Heart left ventricle (tissue), 16 donors: ENCODE measurements at regions not wholly inside any gene's neighbourhood (a gene's known extent, or its start where the extent isn't known, plus 50 kb on each side); places are given as distances from the start of the nearest gene placed in this dataset.

ENCODE experiments used
- ATAC-seq, 4 donors: fragments of 200-7000 bp; cut with Tn5 transposase; one replicate each; pipeline ENCODE4 v1.9.1; 2020 to 2022; ENCODE audit warnings: moderate library complexity in 4 of 4, mild to moderate bottlenecking in 3 of 4, moderate number of reproducible peaks in 1 of 4
- DNase-seq, 5 donors: peaks; one replicate each; pipeline ENCODE4 v3.0.0-alpha.2; 2020
- H3K27ac ChIP-seq, 12 donors: fragments of 200-600 bp; sonication (generic) in 4 of 12; one replicate each; pipeline versions ENCODE4 v1.5.0 to v1.8.0; 2016 to 2022; ENCODE audit warnings: mild to moderate bottlenecking in 2 of 12
- H3K27me3 ChIP-seq, 9 donors: fragments of 200-600 bp; sonication (generic) in 2 of 9; one replicate each; pipeline versions ENCODE4 v1.5.1 to v1.8.0; 2016 to 2022; ENCODE audit warnings: mild to moderate bottlenecking in 3 of 9
- H3K36me3 ChIP-seq, 9 donors: fragments of 200-600 bp; sonication (generic) in 2 of 9; one replicate each; pipeline versions ENCODE4 v1.5.0 to v1.8.0; 2018 to 2022; ENCODE audit warnings: mild to moderate bottlenecking in 2 of 9
- H3K4me1 ChIP-seq, 12 donors: fragments of 200-600 bp; sonication (generic) in 4 of 12; one replicate each; pipeline versions ENCODE4 v1.5.0 to v1.8.0; 2016 to 2022; ENCODE audit warnings: mild to moderate bottlenecking in 3 of 12
- H3K4me3 ChIP-seq, 12 donors: fragments of 200-600 bp; sonication (generic) in 4 of 12; one replicate each; pipeline versions ENCODE4 v1.5.0 to v1.8.0; 2017 to 2022; ENCODE audit warnings: mild to moderate bottlenecking in 9 of 12, moderate library complexity in 4 of 12
- H3K9me3 ChIP-seq, 12 donors: fragments of 200-600 bp; sonication (generic) in 4 of 12; one replicate each; pipeline versions ENCODE4 v1.5.0 to v1.8.0; 2016 to 2022; ENCODE audit warnings: mild to moderate bottlenecking in 1 of 12
- CTCF ChIP-seq, 12 donors: fragments of 200-600 bp; sonication (generic) in 4 of 12; IDR thresholded peaks; one replicate each; pipeline versions ENCODE4 v1.5.0 to v1.8.0; 2018 to 2022; ENCODE audit warnings: antibody characterized with exemption in 12 of 12, mild to moderate bottlenecking in 5 of 12
- POLR2A ChIP-seq, 2 donors: fragments of 450-650 bp; IDR thresholded peaks; one replicate each; pipeline ENCODE4 v1.6.1; 2017; ENCODE audit warnings: antibody characterized with exemption in 2 of 2, mild to moderate bottlenecking in 2 of 2, moderate library complexity in 2 of 2
- WGBS, 4 donors: extraction: QIAGEN DNeasy Blood & Tissue Kit in 2 of 4; methylation state at CpG; one replicate each; pipeline versions ENCODE4 v1.1.5 to v1.1.7; 2013 to 2018; 5-methylcytosine and 5-hydroxymethylcytosine counted together
- intact Hi-C, 10 donors: fragments of 100-400 bp; cut with DNase I; formaldehyde crosslinking; loops; one replicate each; pipeline versions ENCODE4 v1.11.1 to v1.14.2; 2022
- donor health status: ischemic (EF 13 %, LVEDD 7.1; RV severe dilation, severe dysfunction).
- donor health status: healthy with polysubstance abuse.
- donor health status: DM: no; HTN: yes; CAD: no.
- donor health status: DM: no; HTN: no; CAD: no.
- donor health status: ischemic (EF 25% LVEDD 6.9; RV normal size, moderate dysfunction).
- donor health status: ischemic (EF 25% LVEDD 5.7; RV mildly dilated, moderate dysfunction).
- donor health status: healthy.
- donor health status: DM: yes; HTN: yes; CAD: no.
- donor health status: ischemic (EF 35%, LVEDD 5.7; RV mildly dilated, moderate dysfunction).
- donor health status: nonischemic (EF 11% LVEDD 7.7; RV severe dilation, severe dysfunction).
- donor health status: DM: yes; HTN: yes; CAD: no.
- donor health status: PGD.
- donor health status: ischemic (EF 29% LVEDD 5.4; RV normal size, mild dysfunction).
- donor health status: nonischemic (EF 23%, LVEDD 6.1; RV moderate dilation, normal function).

GRCh38 chr15:58294681-58295254, 137.0 kb upstream of the LIPC start:
- Histone ChIP-seq H3K4me1 (peaks cover 0 to 8% (median 0%) of the 10 kb centered on the region in 12 donors), H3K4me3 (no peak overlapping the region), H3K36me3 (no peaks in the 10 kb centered on the region), H3K9me3 (peaks cover 0 to 12% (median 7%) of the 10 kb centered on the region in 12 donors), H3K27me3 (no peaks in the 10 kb centered on the region), H3K27ac (no peak overlapping the region)
- WGBS, 4 donors: 60 to 78% (median 73%) methylated on average over 2 of the region's 2 CpGs
- ATAC-seq (no peak), DNase-seq (no peak)
- TF ChIP-seq POLR2A (IDR thresholded peaks at IDR 0.05) (no peak), CTCF (IDR thresholded peaks at IDR 0.05) (no peak)
- intact Hi-C loops: loop anchor here in 1 of 10 donors (10.0 kb wide), 1 partner anchor 70 kb away; no protein-coding TSS in a partner anchor

DNA sequence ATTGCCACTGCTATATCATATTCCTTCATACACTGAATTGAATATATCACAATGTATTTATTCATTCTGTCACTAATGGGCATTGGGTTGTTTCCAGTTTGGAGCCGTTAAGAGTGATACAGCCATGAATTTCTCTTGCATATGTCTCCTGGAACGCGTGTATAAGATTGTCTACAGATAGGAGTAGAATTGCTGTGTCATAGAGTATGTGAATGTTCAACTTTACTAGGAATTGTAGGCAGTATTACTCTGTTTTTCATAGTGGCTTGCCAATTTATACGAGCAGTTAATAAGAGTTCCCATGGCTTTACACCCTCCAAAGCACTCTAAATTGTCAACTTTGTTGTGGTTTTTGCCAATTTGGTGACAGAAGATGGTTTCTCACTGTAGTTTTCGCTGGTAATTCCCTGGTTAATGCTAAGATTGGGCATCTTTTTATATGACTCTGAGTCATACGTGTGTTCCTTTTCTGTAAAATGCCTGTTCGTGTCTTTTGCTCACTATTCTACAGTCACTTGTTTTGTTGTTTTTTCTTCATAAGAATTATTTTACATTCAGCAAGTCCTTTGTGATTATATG, 136.1 kb upstream of the LIPC start:
- H3K4me1 ChIP-seq: peaks cover 0 to 8% (median 0%) of the 10 kb centered on the region in 12 donors
- no peaks in the 10 kb centered on the region for H3K36me3 ChIP-seq
- no peak overlapping the region for H3K27ac ChIP-seq
- TF ChIP-seq POLR2A (IDR thresholded peaks at IDR 0.05): no peak
- no peak for TF ChIP-seq CTCF (IDR thresholded peaks at IDR 0.05)
- no peak for ATAC-seq
- WGBS, 4 donors: 66 to 89% (median 80%) methylated on average over 7 of the region's 7 CpGs
- intact Hi-C loops: loop anchor here in 1 of 10 donors (10.0 kb wide), 1 partner anchor 69 kb away; no protein-coding TSS in a partner anchor
- no peak overlapping the region for H3K4me3 ChIP-seq
- DNase-seq: no peak
- H3K9me3 ChIP-seq: peaks cover 0 to 12% (median 7%) of the 10 kb centered on the region in 12 donors
- no peaks in the 10 kb centered on the region for H3K27me3 ChIP-seq

GRCh38 chr15:58296276-58296675, 135.5 kb upstream of the LIPC start:
- intact Hi-C loops: loop anchor here in 1 of 10 donors (10.0 kb wide), 1 partner anchor 69 kb away; no protein-coding TSS in a partner anchor
- no peak for ATAC-seq

More at GRCh38 chr15:58296276-58296675, 135.5 kb upstream of the LIPC start:
- TF ChIP-seq POLR2A (IDR thresholded peaks at IDR 0.05) (no peak), CTCF (IDR thresholded peaks at IDR 0.05) (no peak)
- no peak for DNase-seq
- Histone ChIP-seq H3K27ac (no peak overlapping the region), H3K36me3 (no peaks in the 10 kb centered on the region), H3K9me3 (peaks cover 0 to 12% (median 7%) of the 10 kb centered on the region in 12 donors), H3K27me3 (no peaks in the 10 kb centered on the region), H3K4me1 (peaks cover 0 to 8% (median 0%) of the 10 kb centered on the region in 12 donors), H3K4me3 (no peak overlapping the region)
- 42 to 73% (median 58%) methylated on average over 2 of the region's 2 CpGs for WGBS, 4 donors
